ENCODE measurements at regions not wholly inside any gene's neighbourhood (a gene's known extent, or its start where the extent isn't known, plus 50 kb on each side); places are given as distances from the start of the nearest gene placed in this dataset.

GRCh38 chr9:88892724-88893123, 98.5 kb upstream of the S1PR3 start:
- no peak for DNase-seq (ENCODE audit: low read depth in 1 of 2, low spot score in 2 of 2)
- H2BK12ac ChIP-seq (ENCODE audit: low read depth, low read length) = no peak overlapping the region
- H3K4me2 ChIP-seq (ENCODE audit: insufficient read depth in 1 of 2, low read depth in 2 of 2, low read length in 2 of 2) = no peak overlapping the region
- no peak overlapping the region for H3K14ac ChIP-seq (ENCODE audit: insufficient read length)
- no peaks in the 10 kb centered on the region for H3K36me3 ChIP-seq (ENCODE audit: control insufficient read depth in 2 of 4, insufficient read depth in 4 of 4, low read length in 3 of 4)
- H3K56ac ChIP-seq (replicated peaks; ENCODE audit: insufficient read length, low read depth, low read length) = no peak overlapping the region
- no peaks in the 10 kb centered on the region for H3K79me2 ChIP-seq (ENCODE audit: control insufficient read depth in 1 of 2, insufficient read depth in 2 of 2, low read length in 2 of 2)
- CTCF ChIA-PET (ENCODE audit: partially characterized antibody) = interaction anchor here (1.0 kb wide), 2 partner anchors 108 to 208 kb away, joined by 3 read pairs; no protein-coding TSS in a partner anchor
- no peak overlapping the region for H3K27ac ChIP-seq (ENCODE audit: low read depth, low read length)
- H3K27me3 ChIP-seq (replicated peaks in 1 of 4; ENCODE audit: control insufficient read depth in 3 of 4, extremely low read depth in 1 of 4, insufficient read depth in 3 of 4, low read length in 3 of 4) = no peaks in the 10 kb centered on the region
- H2BK15ac ChIP-seq (ENCODE audit: low read length) = no peak overlapping the region
- H2AFZ ChIP-seq (ENCODE audit: low read length) = no peak overlapping the region
- POLR2A ChIA-PET (ENCODE audit: partially characterized antibody) = no interaction called here
- H3K4ac ChIP-seq (replicated peaks; ENCODE audit: insufficient read length, low read depth, low read length) = no peak overlapping the region
- no peak for FAIRE-seq
- WGBS, 2 experiments (ENCODE audit: extremely low coverage in 1 of 2, insufficient coverage in 1 of 2, insufficient read length in 1 of 2, insufficient replicate concordance in 2 of 2, low coverage in 1 of 2, low lambda C conversion rate in 2 of 2, missing lambda C conversion rate in 1 of 2) = 90% methylated on average over 4 of the region's 4 CpGs; no CpG with 5 or more reads in 1 of the 2 experiments
- no peak overlapping the region for H4K5ac ChIP-seq (ENCODE audit: insufficient read length, low read depth, low read length)
- H3K9ac ChIP-seq (replicated peaks in 1 of 4; ENCODE audit: extremely low read depth in 1 of 4, low read depth in 3 of 4, low read length in 3 of 4) = no peak overlapping the region
- H3K79me1 ChIP-seq (ENCODE audit: low read depth, low read length) = no peaks in the 10 kb centered on the region
- H3K9me3 ChIP-seq (ENCODE audit: insufficient read depth in 2 of 2, low read depth in 1 of 2, low read length in 1 of 2) = no peaks in the 10 kb centered on the region
- no peaks in the 10 kb centered on the region for H4K20me1 ChIP-seq (replicated peaks in 1 of 2; ENCODE audit: control insufficient read depth in 1 of 2, insufficient read depth in 2 of 2, low read length in 2 of 2)
- no peak overlapping the region for H4K91ac ChIP-seq (replicated peaks; ENCODE audit: insufficient read length, low read length)
- H3K18ac ChIP-seq (ENCODE audit: extremely low read depth, low read length) = no peak overlapping the region
- no peak overlapping the region for H4K8ac ChIP-seq (ENCODE audit: extremely low read depth, insufficient read depth, low read length)
- no peak overlapping the region for H3K4me3 ChIP-seq (ENCODE audit: extremely low read depth in 1 of 4, insufficient read depth in 2 of 4, low read depth in 3 of 4, low read length in 4 of 4)
- no peak overlapping the region for H3K23ac ChIP-seq (ENCODE audit: insufficient read length)
- H2BK5ac ChIP-seq (ENCODE audit: low read depth, low read length) = no peak overlapping the region
- no peaks in the 10 kb centered on the region for H3K4me1 ChIP-seq (replicated peaks in 1 of 4; ENCODE audit: control insufficient read depth in 3 of 4, insufficient read depth in 4 of 4, low read length in 3 of 4)
- H3K23me2 ChIP-seq (ENCODE audit: low read depth, low read length) = 0 out of 2 replicates have a peak, but pooled peaks cover 2% of the 10 kb centered on the region
- H2BK120ac ChIP-seq (replicated peaks; ENCODE audit: low read depth, low read length) = no peak overlapping the region
- H2BK20ac ChIP-seq (ENCODE audit: low read length) = no peak overlapping the region
- no peak overlapping the region for H2AK5ac ChIP-seq (ENCODE audit: low read depth, low read length)
- no peak for TF ChIP-seq SUZ12 (IDR thresholded peaks at IDR 0.05; ENCODE audit: low read length)
- TF ChIP-seq SRF (IDR thresholded peaks at IDR 0.05; ENCODE audit: low read depth, low read length) = no peak
- TF ChIP-seq SIRT6 (IDR thresholded peaks at IDR 0.05; ENCODE audit: low read length) = no peak
- no peak for TF ChIP-seq EZH2 (IDR thresholded peaks at IDR 0.05; ENCODE audit: low read depth, low read length, severe bottlenecking)
- TF ChIP-seq HDAC2 (IDR thresholded peaks at IDR 0.05; ENCODE audit: borderline replicate concordance in 1 of 2, low read depth in 2 of 2, low read length in 2 of 2) = no peak
- no peak for TF ChIP-seq ZNF274 (IDR thresholded peaks at IDR 0.05; ENCODE audit: borderline replicate concordance, extremely low read depth, low read length)
- no peak for TF ChIP-seq SIX5 (IDR thresholded peaks at IDR 0.05; ENCODE audit: low read depth, low read length)
- no peak for TF ChIP-seq RFX5 (IDR thresholded peaks at IDR 0.05; ENCODE audit: borderline replicate concordance, low read depth, low read length)
- TF ChIP-seq, protein P1, sequence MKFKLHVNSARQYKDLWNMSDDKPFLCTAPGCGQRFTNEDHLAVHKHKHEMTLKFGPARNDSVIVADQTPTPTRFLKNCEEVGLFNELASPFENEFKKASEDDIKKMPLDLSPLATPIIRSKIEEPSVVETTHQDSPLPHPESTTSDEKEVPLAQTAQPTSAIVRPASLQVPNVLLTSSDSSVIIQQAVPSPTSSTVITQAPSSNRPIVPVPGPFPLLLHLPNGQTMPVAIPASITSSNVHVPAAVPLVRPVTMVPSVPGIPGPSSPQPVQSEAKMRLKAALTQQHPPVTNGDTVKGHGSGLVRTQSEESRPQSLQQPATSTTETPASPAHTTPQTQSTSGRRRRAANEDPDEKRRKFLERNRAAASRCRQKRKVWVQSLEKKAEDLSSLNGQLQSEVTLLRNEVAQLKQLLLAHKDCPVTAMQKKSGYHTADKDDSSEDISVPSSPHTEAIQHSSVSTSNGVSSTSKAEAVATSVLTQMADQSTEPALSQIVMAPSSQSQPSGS (IDR thresholded peaks at IDR 0.05; ENCODE audit: low read length) = no peak
- no peak for TF ChIP-seq CREB1 (IDR thresholded peaks at IDR 0.05)
- TF ChIP-seq, protein P2, sequence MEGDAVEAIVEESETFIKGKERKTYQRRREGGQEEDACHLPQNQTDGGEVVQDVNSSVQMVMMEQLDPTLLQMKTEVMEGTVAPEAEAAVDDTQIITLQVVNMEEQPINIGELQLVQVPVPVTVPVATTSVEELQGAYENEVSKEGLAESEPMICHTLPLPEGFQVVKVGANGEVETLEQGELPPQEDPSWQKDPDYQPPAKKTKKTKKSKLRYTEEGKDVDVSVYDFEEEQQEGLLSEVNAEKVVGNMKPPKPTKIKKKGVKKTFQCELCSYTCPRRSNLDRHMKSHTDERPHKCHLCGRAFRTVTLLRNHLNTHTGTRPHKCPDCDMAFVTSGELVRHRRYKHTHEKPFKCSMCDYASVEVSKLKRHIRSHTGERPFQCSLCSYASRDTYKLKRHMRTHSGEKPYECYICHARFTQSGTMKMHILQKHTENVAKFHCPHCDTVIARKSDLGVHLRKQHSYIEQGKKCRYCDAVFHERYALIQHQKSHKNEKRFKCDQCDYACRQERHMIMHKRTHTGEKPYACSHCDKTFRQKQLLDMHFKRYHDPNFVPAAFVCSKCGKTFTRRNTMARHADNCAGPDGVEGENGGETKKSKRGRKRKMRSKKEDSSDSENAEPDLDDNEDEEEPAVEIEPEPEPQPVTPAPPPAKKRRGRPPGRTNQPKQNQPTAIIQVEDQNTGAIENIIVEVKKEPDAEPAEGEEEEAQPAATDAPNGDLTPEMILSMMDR (IDR thresholded peaks at IDR 0.05; ENCODE audit: control extremely low read depth in 1 of 3, insufficient read depth in 1 of 3, low read depth in 1 of 3, low read length in 3 of 3) = no peak

All from H1 (cell line).